ENCODE measurements at regions not wholly inside any gene's neighbourhood (a gene's known extent, or its start where the extent isn't known, plus 50 kb on each side); places are given as distances from the start of the nearest gene placed in this dataset.

DNA sequence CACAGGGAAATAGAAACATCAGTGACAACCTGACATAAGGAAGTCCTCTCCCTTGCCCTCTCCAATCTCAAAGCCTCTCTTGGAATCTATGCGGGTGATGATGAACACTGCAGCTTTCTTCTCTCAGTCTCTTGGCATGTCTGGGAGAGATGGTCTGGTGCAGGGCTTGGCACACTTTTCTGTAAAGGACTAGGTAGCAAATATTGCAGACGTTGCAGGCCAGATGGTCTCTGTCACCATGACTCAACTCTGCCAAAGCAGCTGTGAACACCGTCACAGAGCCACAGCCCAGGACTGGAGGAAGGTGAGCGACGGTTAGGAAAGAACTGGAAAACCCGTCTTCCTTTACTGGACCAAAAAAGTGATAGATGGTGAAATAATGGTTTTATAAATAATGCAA lies 591.0 kb upstream of the TMEM132C start:
- DNase-seq (ENCODE audit: low spot score) (no peak), ATAC-seq (no peak)
- Mint-ChIP-seq H3K27ac (no peak overlapping the region), H3K9me3 (peaks cover 33% of the 10 kb centered on the region), H3K4me3 (no peak overlapping the region), H3K36me3 (peaks cover 10% of the 10 kb centered on the region; the same call in 1 of the 2 replicates), H3K4me1 (peaks cover 14% of the 10 kb centered on the region), H3K27me3 (ENCODE audit: low read depth) (peaks cover 3% of the 10 kb centered on the region)
- ChIA-PET POLR2A (no interaction called here), CTCF (no interaction called here)
- TF ChIP-seq, protein P1, sequence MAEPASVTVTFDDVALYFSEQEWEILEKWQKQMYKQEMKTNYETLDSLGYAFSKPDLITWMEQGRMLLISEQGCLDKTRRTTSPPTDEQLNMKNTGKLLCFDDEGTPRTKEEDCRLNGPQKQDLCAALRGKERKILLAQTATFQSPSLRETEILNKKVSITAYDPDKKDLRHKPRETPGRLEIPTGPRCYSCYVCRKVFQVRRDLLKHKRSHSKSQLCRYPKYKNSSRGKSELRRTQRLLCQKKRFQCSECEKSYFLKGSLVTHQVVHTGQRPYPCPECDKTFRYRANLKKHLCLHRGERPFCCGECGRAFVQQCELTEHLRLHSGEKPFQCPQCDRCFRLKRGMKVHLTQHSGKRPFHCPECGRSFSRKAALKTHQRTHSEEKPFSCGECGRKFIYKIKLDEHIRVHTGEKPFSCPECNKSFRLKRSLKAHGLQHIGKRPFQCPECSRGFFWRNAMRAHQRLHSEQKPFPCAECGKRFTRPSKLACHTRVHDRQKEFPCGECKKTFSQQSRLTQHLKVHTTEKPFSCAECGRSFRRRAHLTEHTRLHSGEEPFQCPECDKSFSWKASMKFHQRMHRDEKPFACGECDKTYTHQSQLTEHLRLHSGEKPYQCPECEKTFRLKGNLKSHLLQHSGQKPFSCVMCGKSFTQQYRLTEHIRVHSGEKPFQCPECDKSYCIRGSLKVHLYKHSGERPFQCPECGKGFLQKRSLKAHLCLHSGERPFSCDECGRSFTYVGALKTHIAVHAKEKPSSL (CRISPR knock-in tag; conservative IDR thresholded peaks at IDR 0.05) = no peak
- no peak for TF ChIP-seq ZNF138 (CRISPR knock-in tag; conservative IDR thresholded peaks at IDR 0.05)
- TF ChIP-seq ZNF232 (CRISPR knock-in tag; IDR thresholded peaks at IDR 0.05) = no peak
- TF ChIP-seq ZNF416 (CRISPR knock-in tag; IDR thresholded peaks at IDR 0.05) = no peak
- TF ChIP-seq SP1 (CRISPR knock-in tag; conservative IDR thresholded peaks at IDR 0.05) = no peak
- TF ChIP-seq JAZF1 (CRISPR knock-in tag; IDR thresholded peaks at IDR 0.05) = no peak
- no peak for TF ChIP-seq CREM (CRISPR knock-in tag; IDR thresholded peaks at IDR 0.05)
- no peak for TF ChIP-seq GTF2I (CRISPR knock-in tag; conservative IDR thresholded peaks at IDR 0.05)
- TF ChIP-seq NFE2L1 (CRISPR knock-in tag; IDR thresholded peaks at IDR 0.05) = no peak
- no peak for TF ChIP-seq FOXP1 (CRISPR knock-in tag; IDR thresholded peaks at IDR 0.05; ENCODE audit: borderline replicate concordance)
- TF ChIP-seq, protein P2, sequence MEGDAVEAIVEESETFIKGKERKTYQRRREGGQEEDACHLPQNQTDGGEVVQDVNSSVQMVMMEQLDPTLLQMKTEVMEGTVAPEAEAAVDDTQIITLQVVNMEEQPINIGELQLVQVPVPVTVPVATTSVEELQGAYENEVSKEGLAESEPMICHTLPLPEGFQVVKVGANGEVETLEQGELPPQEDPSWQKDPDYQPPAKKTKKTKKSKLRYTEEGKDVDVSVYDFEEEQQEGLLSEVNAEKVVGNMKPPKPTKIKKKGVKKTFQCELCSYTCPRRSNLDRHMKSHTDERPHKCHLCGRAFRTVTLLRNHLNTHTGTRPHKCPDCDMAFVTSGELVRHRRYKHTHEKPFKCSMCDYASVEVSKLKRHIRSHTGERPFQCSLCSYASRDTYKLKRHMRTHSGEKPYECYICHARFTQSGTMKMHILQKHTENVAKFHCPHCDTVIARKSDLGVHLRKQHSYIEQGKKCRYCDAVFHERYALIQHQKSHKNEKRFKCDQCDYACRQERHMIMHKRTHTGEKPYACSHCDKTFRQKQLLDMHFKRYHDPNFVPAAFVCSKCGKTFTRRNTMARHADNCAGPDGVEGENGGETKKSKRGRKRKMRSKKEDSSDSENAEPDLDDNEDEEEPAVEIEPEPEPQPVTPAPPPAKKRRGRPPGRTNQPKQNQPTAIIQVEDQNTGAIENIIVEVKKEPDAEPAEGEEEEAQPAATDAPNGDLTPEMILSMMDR (IDR thresholded peaks at IDR 0.05) = no peak
- TF ChIP-seq, protein P3, sequence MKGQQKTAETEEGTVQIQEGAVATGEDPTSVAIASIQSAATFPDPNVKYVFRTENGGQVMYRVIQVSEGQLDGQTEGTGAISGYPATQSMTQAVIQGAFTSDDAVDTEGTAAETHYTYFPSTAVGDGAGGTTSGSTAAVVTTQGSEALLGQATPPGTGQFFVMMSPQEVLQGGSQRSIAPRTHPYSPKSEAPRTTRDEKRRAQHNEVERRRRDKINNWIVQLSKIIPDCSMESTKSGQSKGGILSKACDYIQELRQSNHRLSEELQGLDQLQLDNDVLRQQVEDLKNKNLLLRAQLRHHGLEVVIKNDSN (CRISPR knock-in tag; IDR thresholded peaks at IDR 0.05) = no peak
- TF ChIP-seq, protein P4, sequence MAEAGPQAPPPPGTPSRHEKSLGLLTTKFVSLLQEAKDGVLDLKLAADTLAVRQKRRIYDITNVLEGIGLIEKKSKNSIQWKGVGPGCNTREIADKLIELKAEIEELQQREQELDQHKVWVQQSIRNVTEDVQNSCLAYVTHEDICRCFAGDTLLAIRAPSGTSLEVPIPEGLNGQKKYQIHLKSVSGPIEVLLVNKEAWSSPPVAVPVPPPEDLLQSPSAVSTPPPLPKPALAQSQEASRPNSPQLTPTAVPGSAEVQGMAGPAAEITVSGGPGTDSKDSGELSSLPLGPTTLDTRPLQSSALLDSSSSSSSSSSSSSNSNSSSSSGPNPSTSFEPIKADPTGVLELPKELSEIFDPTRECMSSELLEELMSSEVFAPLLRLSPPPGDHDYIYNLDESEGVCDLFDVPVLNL (CRISPR knock-in tag; IDR thresholded peaks at IDR 0.05; ENCODE audit: borderline replicate concordance, low read depth) = no peak
- TF ChIP-seq ZNF317 (CRISPR knock-in tag; IDR thresholded peaks at IDR 0.05; ENCODE audit: borderline replicate concordance, low read depth) = no peak
- TF ChIP-seq, protein P5, sequence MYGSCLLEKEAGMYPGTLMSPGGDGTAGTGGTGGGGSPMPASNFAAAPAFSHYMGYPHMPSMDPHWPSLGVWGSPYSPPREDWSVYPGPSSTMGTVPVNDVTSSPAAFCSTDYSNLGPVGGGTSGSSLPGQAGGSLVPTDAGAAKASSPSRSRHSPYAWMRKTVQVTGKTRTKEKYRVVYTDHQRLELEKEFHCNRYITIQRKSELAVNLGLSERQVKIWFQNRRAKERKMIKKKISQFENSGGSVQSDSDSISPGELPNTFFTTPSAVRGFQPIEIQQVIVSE (CRISPR knock-in tag; IDR thresholded peaks at IDR 0.05; ENCODE audit: borderline replicate concordance) = no peak

DNA sequence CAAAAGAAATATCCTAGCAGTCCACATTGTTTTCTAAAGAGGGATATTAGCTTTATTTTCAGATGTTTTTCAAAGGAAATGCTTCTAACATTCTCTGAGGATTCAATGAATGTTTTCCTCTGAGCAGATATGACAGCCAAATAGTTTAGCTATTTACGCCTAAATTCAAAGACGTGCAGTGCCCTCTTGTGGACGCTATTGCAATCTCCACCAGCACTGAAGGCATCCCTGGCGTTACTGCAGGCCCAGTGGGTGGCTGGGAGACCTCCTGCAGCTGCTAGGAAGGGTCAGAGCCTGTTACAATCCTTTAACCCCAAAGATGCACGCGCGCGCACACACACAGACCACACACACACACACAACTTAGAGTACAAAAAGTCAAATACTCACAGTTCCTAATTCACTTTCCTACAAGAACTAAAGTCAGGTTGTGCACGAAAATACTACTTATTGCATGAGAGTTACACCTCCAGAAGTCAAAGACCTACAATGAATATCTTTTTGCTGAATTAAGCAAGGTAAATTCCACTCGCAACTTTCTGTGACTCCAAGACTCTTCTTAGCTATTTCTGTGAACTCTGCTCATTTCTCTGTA lies 589.3 kb upstream of the TMEM132C start:
- Mint-ChIP-seq H3K9me3 (peaks cover 44% of the 10 kb centered on the region), H3K4me3 (no peak overlapping the region), H3K4me1 (peaks cover 9% of the 10 kb centered on the region), H3K27me3 (ENCODE audit: low read depth) (peaks cover 3% of the 10 kb centered on the region), H3K36me3 (peaks cover 19% of the 10 kb centered on the region), H3K27ac (no peak overlapping the region)
- POLR2A ChIA-PET = no interaction called here
- DNase-seq (ENCODE audit: low spot score) (peak; percentile 78), ATAC-seq (peak; percentile 89)
- CTCF ChIA-PET = interaction anchor here (0.6 to 1.7 kb wide), 17 partner anchors 33 to 314 kb away, joined by 3 to 11 read pairs (median 4); no protein-coding TSS in a partner anchor
- no peak for TF ChIP-seq CREB1 (CRISPR knock-in tag; IDR thresholded peaks at IDR 0.05)
- no peak for TF ChIP-seq ZNF263 (CRISPR knock-in tag; IDR thresholded peaks at IDR 0.05; ENCODE audit: low read depth)
- no peak for TF ChIP-seq NR1H2 (CRISPR knock-in tag; IDR thresholded peaks at IDR 0.05)
- TF ChIP-seq ELF4 (CRISPR knock-in tag; IDR thresholded peaks at IDR 0.05; ENCODE audit: low read depth) = no peak
- TF ChIP-seq FOXJ3 (CRISPR knock-in tag; IDR thresholded peaks at IDR 0.05; ENCODE audit: borderline replicate concordance) = no peak
- TF ChIP-seq TEAD1 (CRISPR knock-in tag; IDR thresholded peaks at IDR 0.05) = peak; percentile 26; the same call in 1 of the 2 replicates
- TF ChIP-seq, protein P6, sequence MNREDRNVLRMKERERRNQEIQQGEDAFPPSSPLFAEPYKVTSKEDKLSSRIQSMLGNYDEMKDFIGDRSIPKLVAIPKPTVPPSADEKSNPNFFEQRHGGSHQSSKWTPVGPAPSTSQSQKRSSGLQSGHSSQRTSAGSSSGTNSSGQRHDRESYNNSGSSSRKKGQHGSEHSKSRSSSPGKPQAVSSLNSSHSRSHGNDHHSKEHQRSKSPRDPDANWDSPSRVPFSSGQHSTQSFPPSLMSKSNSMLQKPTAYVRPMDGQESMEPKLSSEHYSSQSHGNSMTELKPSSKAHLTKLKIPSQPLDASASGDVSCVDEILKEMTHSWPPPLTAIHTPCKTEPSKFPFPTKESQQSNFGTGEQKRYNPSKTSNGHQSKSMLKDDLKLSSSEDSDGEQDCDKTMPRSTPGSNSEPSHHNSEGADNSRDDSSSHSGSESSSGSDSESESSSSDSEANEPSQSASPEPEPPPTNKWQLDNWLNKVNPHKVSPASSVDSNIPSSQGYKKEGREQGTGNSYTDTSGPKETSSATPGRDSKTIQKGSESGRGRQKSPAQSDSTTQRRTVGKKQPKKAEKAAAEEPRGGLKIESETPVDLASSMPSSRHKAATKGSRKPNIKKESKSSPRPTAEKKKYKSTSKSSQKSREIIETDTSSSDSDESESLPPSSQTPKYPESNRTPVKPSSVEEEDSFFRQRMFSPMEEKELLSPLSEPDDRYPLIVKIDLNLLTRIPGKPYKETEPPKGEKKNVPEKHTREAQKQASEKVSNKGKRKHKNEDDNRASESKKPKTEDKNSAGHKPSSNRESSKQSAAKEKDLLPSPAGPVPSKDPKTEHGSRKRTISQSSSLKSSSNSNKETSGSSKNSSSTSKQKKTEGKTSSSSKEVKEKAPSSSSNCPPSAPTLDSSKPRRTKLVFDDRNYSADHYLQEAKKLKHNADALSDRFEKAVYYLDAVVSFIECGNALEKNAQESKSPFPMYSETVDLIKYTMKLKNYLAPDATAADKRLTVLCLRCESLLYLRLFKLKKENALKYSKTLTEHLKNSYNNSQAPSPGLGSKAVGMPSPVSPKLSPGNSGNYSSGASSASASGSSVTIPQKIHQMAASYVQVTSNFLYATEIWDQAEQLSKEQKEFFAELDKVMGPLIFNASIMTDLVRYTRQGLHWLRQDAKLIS (CRISPR knock-in tag; IDR thresholded peaks at IDR 0.05; ENCODE audit: borderline replicate concordance) = no peak
- TF ChIP-seq, protein P2 (IDR thresholded peaks at IDR 0.05) = peak; percentile 47; the same call in 1 of the 2 replicates
- TF ChIP-seq SMAD3 (CRISPR knock-in tag; IDR thresholded peaks at IDR 0.05; ENCODE audit: borderline replicate concordance) = no peak
